ENCODE measurements at regions not wholly inside any gene's neighbourhood (a gene's known extent, or its start where the extent isn't known, plus 50 kb on each side); places are given as distances from the start of the nearest gene placed in this dataset.

DNA sequence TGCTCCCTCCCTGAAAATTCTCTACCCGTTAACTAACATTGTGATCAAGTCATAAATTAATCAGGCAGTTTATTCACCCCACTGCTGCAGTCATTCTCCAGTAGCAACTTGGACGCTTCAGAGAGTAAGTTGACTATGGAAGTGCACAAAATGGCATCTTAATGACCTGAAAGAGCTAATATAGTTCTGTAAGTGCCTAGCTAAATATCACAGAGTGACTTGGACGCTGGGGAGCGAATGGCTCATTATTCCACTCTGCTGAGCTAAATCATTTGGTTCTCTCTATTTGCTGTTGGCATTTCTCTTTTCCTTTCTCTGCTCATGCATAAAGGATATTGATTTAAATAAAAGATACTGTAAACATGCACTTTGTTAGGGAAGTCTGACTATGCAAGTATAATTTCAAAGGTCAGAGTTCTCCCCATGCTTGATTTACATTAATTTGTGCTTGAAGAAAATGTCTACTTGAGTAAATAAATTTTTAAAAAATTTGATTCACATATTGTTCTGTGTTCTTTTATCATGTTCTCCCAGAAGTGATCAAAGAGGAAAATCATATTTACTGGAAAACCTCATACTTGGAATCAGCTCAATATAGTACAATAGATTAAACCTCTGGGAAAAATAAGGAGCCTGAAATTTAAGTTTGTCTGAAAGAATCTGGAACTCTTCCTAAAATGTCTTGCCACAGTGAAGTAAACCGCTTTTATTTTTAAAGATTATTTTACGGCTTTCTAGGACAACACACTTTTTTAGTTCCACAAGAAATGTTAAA, 169.5 kb upstream of the HAPLN1 start:
- H3K36me3 ChIP-seq: no peaks in the 10 kb centered on the region
- DNase-seq: no peak
- no peaks in the 10 kb centered on the region for H3K27me3 ChIP-seq
- H3K4me1 ChIP-seq: no peaks in the 10 kb centered on the region
- TF ChIP-seq, protein P1, sequence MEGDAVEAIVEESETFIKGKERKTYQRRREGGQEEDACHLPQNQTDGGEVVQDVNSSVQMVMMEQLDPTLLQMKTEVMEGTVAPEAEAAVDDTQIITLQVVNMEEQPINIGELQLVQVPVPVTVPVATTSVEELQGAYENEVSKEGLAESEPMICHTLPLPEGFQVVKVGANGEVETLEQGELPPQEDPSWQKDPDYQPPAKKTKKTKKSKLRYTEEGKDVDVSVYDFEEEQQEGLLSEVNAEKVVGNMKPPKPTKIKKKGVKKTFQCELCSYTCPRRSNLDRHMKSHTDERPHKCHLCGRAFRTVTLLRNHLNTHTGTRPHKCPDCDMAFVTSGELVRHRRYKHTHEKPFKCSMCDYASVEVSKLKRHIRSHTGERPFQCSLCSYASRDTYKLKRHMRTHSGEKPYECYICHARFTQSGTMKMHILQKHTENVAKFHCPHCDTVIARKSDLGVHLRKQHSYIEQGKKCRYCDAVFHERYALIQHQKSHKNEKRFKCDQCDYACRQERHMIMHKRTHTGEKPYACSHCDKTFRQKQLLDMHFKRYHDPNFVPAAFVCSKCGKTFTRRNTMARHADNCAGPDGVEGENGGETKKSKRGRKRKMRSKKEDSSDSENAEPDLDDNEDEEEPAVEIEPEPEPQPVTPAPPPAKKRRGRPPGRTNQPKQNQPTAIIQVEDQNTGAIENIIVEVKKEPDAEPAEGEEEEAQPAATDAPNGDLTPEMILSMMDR (IDR thresholded peaks at IDR 0.05; ENCODE audit: low read depth, low read length): no peak
- no peaks in the 10 kb centered on the region for H3K9me3 ChIP-seq
- H3K4me3 ChIP-seq (ENCODE audit: low read depth, low read length): no peak overlapping the region

- Histone ChIP-seq H3K36me3 (no peaks in the 10 kb centered on the region), H3K4me1 (no peaks in the 10 kb centered on the region), H3K27me3 (no peaks in the 10 kb centered on the region), H3K4me3 (ENCODE audit: low read depth, low read length) (no peak overlapping the region), H3K9me3 (no peaks in the 10 kb centered on the region)
- TF ChIP-seq, protein P1 (IDR thresholded peaks at IDR 0.05; ENCODE audit: low read depth, low read length): no peak
- DNase-seq: no peak
Measured at GRCh38 chr5:83877911-83878706, 157.5 kb upstream of the HAPLN1 start.

DNA sequence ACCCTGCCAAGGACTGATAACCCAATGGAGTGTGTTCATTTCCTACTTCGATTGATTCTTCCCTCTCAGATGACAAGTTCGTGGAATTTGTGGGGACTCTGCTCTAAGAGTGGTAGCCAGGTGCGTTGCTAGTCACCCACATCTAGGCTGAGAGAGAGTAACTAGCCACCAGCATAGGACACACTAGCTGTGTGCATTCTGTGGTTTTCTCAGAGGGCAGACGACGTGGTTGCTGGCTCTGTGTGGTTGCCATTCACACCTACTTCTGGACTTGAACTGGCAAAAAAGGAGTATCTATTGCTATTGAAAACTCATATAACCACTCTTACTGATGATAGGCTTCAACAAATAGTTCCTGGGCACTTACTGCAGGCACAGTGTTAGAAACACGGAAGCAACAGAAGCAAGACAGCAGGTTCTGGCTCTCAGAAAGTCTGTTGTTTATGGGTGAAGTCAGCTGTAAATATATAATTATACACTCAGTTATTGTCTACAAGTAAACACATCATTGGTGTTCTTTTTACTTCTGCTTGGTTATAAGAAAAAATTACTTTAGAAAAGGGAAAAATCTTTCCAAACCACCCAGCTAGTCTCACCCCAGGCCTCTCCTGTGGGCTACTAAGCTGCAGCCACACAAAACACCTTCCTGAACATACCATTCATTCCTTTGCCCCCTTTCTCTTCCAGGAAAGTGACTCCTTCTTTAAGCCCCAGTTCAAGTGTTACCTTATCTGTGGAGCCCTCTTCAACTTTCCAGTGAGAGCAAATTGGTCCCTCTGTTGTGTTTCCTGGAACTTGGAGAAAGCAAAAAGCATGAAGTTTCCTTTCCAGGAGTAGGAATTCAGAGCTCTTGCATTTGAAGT, 151.1 kb upstream of the HAPLN1 start:
- DNase-seq: no peak
- no peak overlapping the region for H3K4me3 ChIP-seq (ENCODE audit: low read depth, low read length)
- H3K4me1 ChIP-seq: no peaks in the 10 kb centered on the region
- H3K27me3 ChIP-seq: no peaks in the 10 kb centered on the region
- no peaks in the 10 kb centered on the region for H3K9me3 ChIP-seq
- no peaks in the 10 kb centered on the region for H3K36me3 ChIP-seq
- TF ChIP-seq, protein P1 (IDR thresholded peaks at IDR 0.05; ENCODE audit: low read depth, low read length): no peak

GRCh38 chr5:83866181-83866580, 145.5 kb upstream of the HAPLN1 start:
- no peaks in the 10 kb centered on the region for H3K27me3 ChIP-seq
- H3K9me3 ChIP-seq: no peaks in the 10 kb centered on the region
- H3K4me3 ChIP-seq (ENCODE audit: low read depth, low read length): no peak overlapping the region
- no peaks in the 10 kb centered on the region for H3K36me3 ChIP-seq
- TF ChIP-seq, protein P1 (IDR thresholded peaks at IDR 0.05; ENCODE audit: low read depth, low read length): no peak
- H3K4me1 ChIP-seq: no peaks in the 10 kb centered on the region
- DNase-seq: no peak

- no peaks in the 10 kb centered on the region for H3K36me3 ChIP-seq
- no peak overlapping the region for H3K4me3 ChIP-seq (ENCODE audit: low read depth, low read length)
- no peaks in the 10 kb centered on the region for H3K27me3 ChIP-seq
- no peaks in the 10 kb centered on the region for H3K9me3 ChIP-seq
- no peak for DNase-seq
- TF ChIP-seq, protein P1 (IDR thresholded peaks at IDR 0.05; ENCODE audit: low read depth, low read length): no peak
- no peaks in the 10 kb centered on the region for H3K4me1 ChIP-seq
Measured at GRCh38 chr5:83865579-83865978, 144.9 kb upstream of the HAPLN1 start.
